Neuron (in vitro differentiated cells): ENCODE measurements at regions not wholly inside any gene's neighbourhood (a gene's known extent, or its start where the extent isn't known, plus 50 kb on each side); places are given as distances from the start of the nearest gene placed in this dataset.

Source experiments
- H2AFZ ChIP-seq: one replicate; pipeline ENCODE4 v1.6.1; 2013; ENCODE audit warnings: low read depth, mild to moderate bottlenecking, inconsistent platforms, low read length, moderate library complexity
- H3K27me3 ChIP-seq: one replicate; pipeline ENCODE4 v1.6.1; 2013; ENCODE audit warnings: low read length; ENCODE audit not compliant: insufficient read depth
- H3K36me3 ChIP-seq: one replicate; pipeline ENCODE4 v1.6.1; 2013; ENCODE audit warnings: low read length; ENCODE audit not compliant: insufficient read depth
- H3K4me1 ChIP-seq: one replicate; pipeline ENCODE4 v1.6.1; 2013; ENCODE audit warnings: low read length; ENCODE audit not compliant: insufficient read depth
- H3K4me3 ChIP-seq: 2 replicates; pipeline ENCODE4 v1.5.1; 2013; ENCODE audit warnings: mild to moderate bottlenecking, low read length, moderate library complexity
- H3K9me3 ChIP-seq: one replicate; pipeline ENCODE4 v1.6.1; 2013; ENCODE audit warnings: low read length

GRCh38 chr2:78439122-78439521 lies 586.4 kb upstream of the REG3G start:
- Histone ChIP-seq H3K27me3 (no peaks in the 10 kb centered on the region), H3K4me1 (no peaks in the 10 kb centered on the region), H3K4me3 (no peak overlapping the region), H3K36me3 (no peaks in the 10 kb centered on the region), H3K9me3 (no peaks in the 10 kb centered on the region), H2AFZ (no peak overlapping the region)

- Histone ChIP-seq H3K4me1 (no peaks in the 10 kb centered on the region), H2AFZ (no peak overlapping the region), H3K9me3 (no peaks in the 10 kb centered on the region), H3K27me3 (no peaks in the 10 kb centered on the region), H3K36me3 (no peaks in the 10 kb centered on the region), H3K4me3 (no peak overlapping the region)
Measured at GRCh38 chr2:78455586-78455985, 569.9 kb upstream of the REG3G start.

GRCh38 chr2:78457269-78457668 lies 568.2 kb upstream of the REG3G start:
- Histone ChIP-seq H3K27me3 (no peaks in the 10 kb centered on the region), H2AFZ (no peak overlapping the region)

GRCh38 chr2:78465707-78466106 lies 559.8 kb upstream of the REG3G start:
- H3K36me3 ChIP-seq, result no peaks in the 10 kb centered on the region
- no peaks in the 10 kb centered on the region for H3K4me1 ChIP-seq
- H3K27me3 ChIP-seq, result no peaks in the 10 kb centered on the region
- H3K9me3 ChIP-seq, result no peaks in the 10 kb centered on the region
- no peak overlapping the region for H2AFZ ChIP-seq
- H3K4me3 ChIP-seq, result no peak overlapping the region

More at GRCh38 chr2:78457269-78457668, 568.2 kb upstream of the REG3G start:
- H3K9me3 ChIP-seq, result no peaks in the 10 kb centered on the region
- H3K36me3 ChIP-seq, result no peaks in the 10 kb centered on the region
- H3K4me3 ChIP-seq, result no peak overlapping the region
- H3K4me1 ChIP-seq, result no peaks in the 10 kb centered on the region

- Histone ChIP-seq H3K9me3 (no peaks in the 10 kb centered on the region), H3K4me3 (no peak overlapping the region), H3K4me1 (no peaks in the 10 kb centered on the region), H2AFZ (no peak overlapping the region), H3K36me3 (no peaks in the 10 kb centered on the region), H3K27me3 (no peaks in the 10 kb centered on the region)
Measured at GRCh38 chr2:78476619-78477229, 548.8 kb upstream of the REG3G start.

GRCh38 chr2:78486565-78486964 lies 538.9 kb upstream of the REG3G start:
- no peaks in the 10 kb centered on the region for H3K27me3 ChIP-seq
- no peaks in the 10 kb centered on the region for H3K36me3 ChIP-seq
- H3K9me3 ChIP-seq, result no peaks in the 10 kb centered on the region
- no peak overlapping the region for H3K4me3 ChIP-seq
- H2AFZ ChIP-seq, result no peak overlapping the region
- H3K4me1 ChIP-seq, result no peaks in the 10 kb centered on the region

- Histone ChIP-seq H3K36me3 (no peaks in the 10 kb centered on the region), H3K4me3 (no peak overlapping the region), H3K27me3 (no peaks in the 10 kb centered on the region), H3K4me1 (no peaks in the 10 kb centered on the region), H2AFZ (no peak overlapping the region), H3K9me3 (no peaks in the 10 kb centered on the region)
Measured at GRCh38 chr2:78498125-78498524, 527.4 kb upstream of the REG3G start.

GRCh38 chr2:78506301-78506700 lies 519.2 kb upstream of the REG3G start:
- Histone ChIP-seq H3K4me1 (no peaks in the 10 kb centered on the region), H2AFZ (no peak overlapping the region), H3K27me3 (no peaks in the 10 kb centered on the region), H3K4me3 (no peak overlapping the region), H3K9me3 (no peaks in the 10 kb centered on the region), H3K36me3 (no peaks in the 10 kb centered on the region)

- no peak overlapping the region for H2AFZ ChIP-seq
- H3K4me3 ChIP-seq, result no peak overlapping the region
- H3K9me3 ChIP-seq, result no peaks in the 10 kb centered on the region
- H3K36me3 ChIP-seq, result no peaks in the 10 kb centered on the region
- H3K27me3 ChIP-seq, result no peaks in the 10 kb centered on the region
- no peaks in the 10 kb centered on the region for H3K4me1 ChIP-seq
Measured at GRCh38 chr2:78521938-78522337, 503.6 kb upstream of the REG3G start.

GRCh38 chr2:78532762-78533379 lies 492.6 kb upstream of the REG3G start:
- Histone ChIP-seq H3K27me3 (no peaks in the 10 kb centered on the region), H3K9me3 (no peaks in the 10 kb centered on the region), H3K36me3 (no peaks in the 10 kb centered on the region), H2AFZ (no peak overlapping the region), H3K4me3 (no peak overlapping the region), H3K4me1 (no peaks in the 10 kb centered on the region)

GRCh38 chr2:78535395-78535794 lies 490.1 kb upstream of the REG3G start:
- Histone ChIP-seq H3K36me3 (no peaks in the 10 kb centered on the region), H3K4me1 (no peaks in the 10 kb centered on the region), H2AFZ (no peak overlapping the region), H3K4me3 (no peak overlapping the region), H3K27me3 (no peaks in the 10 kb centered on the region), H3K9me3 (no peaks in the 10 kb centered on the region)

GRCh38 chr2:78538322-78538721 lies 487.2 kb upstream of the REG3G start:
- H3K9me3 ChIP-seq, result no peaks in the 10 kb centered on the region
- no peak overlapping the region for H2AFZ ChIP-seq
- H3K36me3 ChIP-seq, result no peaks in the 10 kb centered on the region
- H3K27me3 ChIP-seq, result no peaks in the 10 kb centered on the region
- H3K4me3 ChIP-seq, result no peak overlapping the region
- H3K4me1 ChIP-seq, result no peaks in the 10 kb centered on the region

- Histone ChIP-seq H3K4me3 (no peak overlapping the region), H3K36me3 (no peaks in the 10 kb centered on the region), H3K27me3 (no peaks in the 10 kb centered on the region), H3K9me3 (no peaks in the 10 kb centered on the region), H3K4me1 (no peaks in the 10 kb centered on the region), H2AFZ (no peak overlapping the region)
Measured at GRCh38 chr2:78540255-78540654, 485.2 kb upstream of the REG3G start.

GRCh38 chr2:78541088-78541450 lies 484.4 kb upstream of the REG3G start:
- H3K4me1 ChIP-seq, result no peaks in the 10 kb centered on the region
- no peaks in the 10 kb centered on the region for H3K27me3 ChIP-seq
- no peaks in the 10 kb centered on the region for H3K9me3 ChIP-seq
- H2AFZ ChIP-seq, result no peak overlapping the region
- H3K36me3 ChIP-seq, result no peaks in the 10 kb centered on the region
- no peak overlapping the region for H3K4me3 ChIP-seq
